ENCODE measurements at regions not wholly inside any gene's neighbourhood (a gene's known extent, or its start where the extent isn't known, plus 50 kb on each side); places are given as distances from the start of the nearest gene placed in this dataset.

DNA sequence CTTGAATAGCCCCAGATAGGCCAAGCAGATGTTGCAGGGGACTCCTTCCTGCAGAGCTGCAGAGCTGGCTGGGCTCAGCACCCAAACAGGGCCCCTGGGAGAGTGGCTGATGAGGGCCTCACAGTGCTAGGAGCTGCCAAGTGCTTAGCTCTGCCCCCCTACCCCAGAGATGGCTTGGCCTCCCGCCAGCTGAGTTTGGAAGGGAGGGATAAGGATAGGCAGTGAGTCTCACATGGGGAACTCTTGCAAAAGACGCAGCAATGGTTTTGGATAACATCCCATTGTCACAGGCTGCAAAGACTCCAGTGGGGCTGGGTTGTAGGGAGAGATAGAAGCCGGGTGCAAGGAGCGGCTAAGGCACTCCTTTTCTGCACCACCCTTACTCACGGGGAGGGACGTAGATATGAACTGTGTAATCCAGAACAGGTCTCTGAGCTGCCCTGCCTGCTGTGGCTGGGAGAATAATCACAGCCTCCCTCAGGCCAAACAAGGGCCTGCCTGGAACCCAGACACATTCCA lies 52.9 kb upstream of the MAF start:
- no peak overlapping the region for H3K27ac Mint-ChIP-seq
- H3K36me3 Mint-ChIP-seq (ENCODE audit: low read depth): no peaks in the 10 kb centered on the region
- H3K27me3 Mint-ChIP-seq: peaks cover 1% of the 10 kb centered on the region
- H3K9me3 Mint-ChIP-seq: no peaks in the 10 kb centered on the region
- H3K4me1 Mint-ChIP-seq (ENCODE audit: low read depth): peaks cover 4% of the 10 kb centered on the region
- intact Hi-C loops (cut with micrococcal nuclease): no loop called here
- H3K4me3 Mint-ChIP-seq: no peak overlapping the region

DNA sequence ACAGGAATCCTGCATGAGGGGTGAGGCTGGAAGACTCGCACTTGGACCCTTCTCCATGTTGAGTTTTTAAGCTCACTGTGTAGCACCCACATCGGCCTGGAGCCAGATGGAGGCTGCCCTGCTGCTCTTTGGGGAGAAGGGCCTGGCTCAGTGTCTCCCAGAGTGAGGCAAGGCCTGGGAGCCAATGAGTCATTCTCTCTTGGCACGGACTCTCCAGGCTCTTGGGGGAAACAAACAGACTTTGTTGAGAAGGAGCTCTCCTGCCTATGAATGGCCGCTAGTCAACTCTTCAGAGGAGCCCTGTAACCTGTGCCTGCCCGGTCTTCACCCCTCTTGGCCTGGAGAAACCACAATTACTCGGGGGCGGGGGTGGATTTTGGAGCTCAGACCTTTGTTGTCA lies 50.8 kb upstream of the MAF start:
- H3K9me3 Mint-ChIP-seq: no peaks in the 10 kb centered on the region
- H3K27ac Mint-ChIP-seq: no peak overlapping the region
- H3K27me3 Mint-ChIP-seq: no peaks in the 10 kb centered on the region
- H3K4me3 Mint-ChIP-seq: no peak overlapping the region
- H3K4me1 Mint-ChIP-seq (ENCODE audit: low read depth): peaks cover 4% of the 10 kb centered on the region
- no peaks in the 10 kb centered on the region for H3K36me3 Mint-ChIP-seq (ENCODE audit: low read depth)
- intact Hi-C loops (cut with micrococcal nuclease): no loop called here

Measured in dendritic cell treated with granulocyte-macrophage colony-stimulating factor and Interleukin-4, amounts not matched to agents 40 ng/mL and 50 ng/mL, for 4 days (primary cell).